ENCODE measurements at regions not wholly inside any gene's neighbourhood (a gene's known extent, or its start where the extent isn't known, plus 50 kb on each side); places are given as distances from the start of the nearest gene placed in this dataset.

GRCh38 chr4:74618166-74618565 lies 173.2 kb downstream of the AREG start:
- FAIRE-seq, result no peak

- FAIRE-seq, result no peak
These were observed 173.7 kb downstream of the AREG start for GRCh38 chr4:74618659-74619058.

GRCh38 chr4:74619931-74620702 lies 174.2 kb downstream of the BTC start:
- FAIRE-seq, result no peak

GRCh38 chr4:74621616-74622015 lies 172.7 kb downstream of the BTC start:
- no peak for FAIRE-seq

- FAIRE-seq, result no peak
These were observed 171.3 kb downstream of the BTC start for GRCh38 chr4:74623041-74623440.

GRCh38 chr4:74624351-74625151 lies 169.8 kb downstream of the BTC start:
- no peak for FAIRE-seq

- no peak for FAIRE-seq
These were observed 168.3 kb downstream of the BTC start for GRCh38 chr4:74625981-74626380.

GRCh38 chr4:74627093-74627492 lies 167.2 kb downstream of the BTC start:
- no peak for FAIRE-seq

GRCh38 chr4:74627504-74627903 lies 166.8 kb downstream of the BTC start:
- no peak for FAIRE-seq

- no peak for FAIRE-seq
These were observed 165.3 kb downstream of the BTC start for GRCh38 chr4:74628852-74629620.

- FAIRE-seq, result no peak
These were observed 163.8 kb downstream of the BTC start for GRCh38 chr4:74630551-74630950.

- no peak for FAIRE-seq
These were observed 163.0 kb downstream of the BTC start for GRCh38 chr4:74631338-74631737.

- FAIRE-seq, result no peak
These were observed 162.3 kb downstream of the BTC start for GRCh38 chr4:74631988-74632387.

GRCh38 chr4:74632634-74633033 lies 161.7 kb downstream of the BTC start:
- FAIRE-seq, result no peak

GRCh38 chr4:74635074-74635473 lies 159.2 kb downstream of the BTC start:
- FAIRE-seq, result no peak

GRCh38 chr4:74635490-74636123 lies 158.7 kb downstream of the BTC start:
- no peak for FAIRE-seq

GRCh38 chr4:74638001-74638400 lies 156.3 kb downstream of the BTC start:
- no peak for FAIRE-seq

- no peak for FAIRE-seq
These were observed 155.6 kb downstream of the BTC start for GRCh38 chr4:74638689-74639088.

- FAIRE-seq, result no peak
These were observed 154.0 kb downstream of the BTC start for GRCh38 chr4:74640111-74640903.

GRCh38 chr4:74642006-74642405 lies 152.3 kb downstream of the BTC start:
- FAIRE-seq, result no peak

GRCh38 chr4:74649193-74649592 lies 145.1 kb downstream of the BTC start:
- FAIRE-seq, result no peak

- no peak for FAIRE-seq
These were observed 143.1 kb downstream of the BTC start for GRCh38 chr4:74651198-74651597.
